Fibroblast of skin of right biceps (primary cell): ENCODE measurements at regions not wholly inside any gene's neighbourhood (a gene's known extent, or its start where the extent isn't known, plus 50 kb on each side); places are given as distances from the start of the nearest gene placed in this dataset.
"Not testable (repeated sequence)": the region's sequence is repeated elsewhere in the genome, so short reads cannot be mapped to it uniquely, and the experiment has no call there.

Experiments used
- DNase-seq: peaks from one replicate; pipeline ENCODE4 v3.0.0-alpha.2; 2013

DNA sequence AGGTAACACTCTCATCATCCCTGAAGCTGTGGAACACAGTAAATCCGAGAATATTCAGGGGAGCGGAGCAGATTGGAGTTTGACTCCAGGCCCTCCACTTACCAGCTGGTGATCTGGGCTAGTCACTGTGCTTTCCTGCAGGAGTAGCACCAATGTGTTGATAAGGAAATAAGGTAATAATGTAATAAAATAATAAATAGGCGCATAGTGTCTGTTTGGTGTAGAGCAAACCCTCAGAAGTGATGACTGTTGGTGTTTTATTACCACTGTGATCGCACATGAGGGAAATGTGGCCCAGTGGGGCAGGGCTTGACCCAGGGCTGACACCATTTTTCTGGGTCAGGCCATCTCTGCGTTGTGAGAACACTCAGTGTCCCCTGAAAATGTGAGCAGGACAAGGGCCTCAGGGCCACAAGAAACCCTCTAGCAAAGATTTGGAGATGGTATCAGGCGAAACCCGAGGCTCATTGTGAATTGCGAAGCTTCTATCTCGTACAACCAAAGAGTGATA is 563.9 kb upstream of the B3GAT1 start:
- no peak for DNase-seq

- DNase-seq, result no peak
Measured at GRCh38 chr11:134973801-134974200, 561.8 kb upstream of the B3GAT1 start.

- no peak for DNase-seq
Measured at GRCh38 chr11:134971381-134971780, 559.3 kb upstream of the B3GAT1 start.

DNA sequence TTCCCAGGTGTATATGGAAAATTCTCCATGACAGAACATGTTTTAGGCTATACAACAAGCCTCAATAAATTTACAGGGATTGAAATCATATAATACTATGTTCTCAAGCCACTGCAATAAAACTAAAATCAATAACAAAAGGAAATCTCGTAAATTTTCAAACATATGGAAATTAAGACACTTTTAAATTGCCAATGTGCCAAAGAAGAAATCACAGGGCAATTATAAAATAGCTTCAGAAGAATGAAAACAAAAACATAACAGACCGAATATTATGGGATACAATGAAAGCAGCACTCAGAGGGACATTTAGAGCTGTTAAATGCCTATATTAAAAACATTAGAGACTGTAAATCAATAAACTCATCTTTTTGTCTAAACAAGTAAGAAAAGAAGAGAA is 555.7 kb upstream of the B3GAT1 start:
- DNase-seq, result no peak

- DNase-seq, result not testable (repeated sequence)
Measured at GRCh38 chr11:134961386-134961785, 549.3 kb upstream of the B3GAT1 start.

DNA sequence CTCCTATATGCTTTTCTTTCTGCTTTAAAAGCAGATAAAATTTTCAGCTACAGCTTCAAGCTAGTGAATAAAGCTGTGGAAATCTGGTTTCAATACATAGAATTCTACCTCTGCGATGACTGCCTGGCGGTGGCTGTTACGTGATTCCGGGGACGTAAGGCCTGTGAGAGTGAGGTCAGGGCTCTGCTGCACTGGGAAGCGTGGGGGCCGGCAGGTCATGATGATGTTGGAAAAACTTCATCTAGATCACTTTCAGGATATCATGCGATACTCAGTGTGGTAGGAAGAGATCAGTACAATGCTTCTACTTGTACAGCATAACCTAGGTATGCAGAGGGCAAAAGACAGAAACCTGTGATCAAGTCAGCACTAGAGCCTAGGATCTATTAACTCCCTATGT is 546.8 kb upstream of the B3GAT1 start:
- no peak for DNase-seq

- DNase-seq, result no peak
Measured at GRCh38 chr11:134958336-134958640, 546.2 kb upstream of the B3GAT1 start.

GRCh38 chr11:134957540-134958335 is 545.7 kb upstream of the B3GAT1 start:
- DNase-seq, result no peak

GRCh38 chr11:134956450-134957210 is 544.6 kb upstream of the B3GAT1 start:
- no peak for DNase-seq

GRCh38 chr11:134955970-134956369 is 543.9 kb upstream of the B3GAT1 start:
- not testable (repeated sequence) for DNase-seq

DNA sequence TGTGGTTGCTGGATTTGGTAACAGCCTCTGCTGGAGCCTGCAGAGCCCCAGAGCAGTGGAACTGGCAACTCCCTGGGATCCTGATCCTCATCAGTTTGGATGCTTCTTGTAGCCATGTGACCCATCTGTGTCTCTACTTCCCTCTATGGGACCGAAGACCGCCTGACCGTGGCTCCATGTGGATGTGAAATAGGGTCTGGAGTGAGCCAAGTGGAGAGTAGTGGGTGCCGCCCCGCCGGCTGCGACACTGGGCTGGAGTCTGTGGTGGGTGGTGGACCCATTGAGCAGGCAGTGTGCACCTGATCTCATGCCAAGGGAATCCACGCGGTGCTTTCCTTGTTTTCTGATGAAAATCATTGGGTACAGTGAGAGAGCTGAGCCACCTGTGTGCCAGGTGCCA is 543.2 kb upstream of the B3GAT1 start:
- no peak for DNase-seq

DNA sequence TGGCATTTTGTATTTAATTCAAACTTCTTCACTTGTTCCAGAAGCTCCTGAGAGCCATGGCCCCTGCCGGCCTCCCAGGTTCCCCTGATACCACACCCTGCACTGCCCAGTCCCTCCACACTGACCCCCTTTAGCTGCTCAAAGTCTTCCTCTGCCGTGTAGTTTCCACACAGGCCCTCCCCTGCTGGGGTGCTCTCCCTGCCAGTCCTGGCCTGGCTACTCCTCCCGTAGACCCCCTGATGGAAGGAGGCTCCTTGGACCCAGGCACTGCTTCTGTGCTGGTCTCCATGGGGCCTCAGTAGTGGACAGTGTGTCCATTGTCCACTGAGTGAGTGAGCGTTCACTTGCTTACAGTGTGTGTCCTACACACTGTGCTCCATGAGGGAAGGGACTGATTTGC is 542.4 kb upstream of the B3GAT1 start:
- not testable (repeated sequence) for DNase-seq

DNA sequence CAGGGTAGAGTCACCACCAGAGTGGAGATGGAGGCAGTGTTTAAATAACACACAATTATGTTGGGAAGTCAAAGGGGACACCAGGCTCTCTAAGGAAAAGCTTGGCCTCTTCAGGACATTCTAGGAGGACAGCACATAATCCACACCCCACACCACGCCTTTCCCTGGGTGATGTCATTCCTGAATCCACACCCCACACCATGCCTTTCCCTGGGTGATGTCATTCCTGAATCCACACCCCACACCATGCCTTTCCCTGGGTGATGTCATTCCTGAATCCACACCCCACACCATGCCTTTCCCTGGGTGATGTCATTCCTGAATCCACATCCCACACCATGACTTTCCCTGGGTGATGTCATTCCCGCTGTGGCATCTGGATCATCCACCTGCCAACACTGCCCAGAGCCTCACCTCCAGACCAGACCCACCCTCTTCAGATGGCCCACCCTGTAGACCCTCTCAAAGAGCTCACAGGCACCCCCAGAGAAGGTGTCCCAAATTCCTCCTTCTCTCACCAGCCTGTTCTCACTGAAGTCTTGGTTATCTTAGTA is 541.5 kb upstream of the B3GAT1 start:
- not testable (repeated sequence) for DNase-seq

DNA sequence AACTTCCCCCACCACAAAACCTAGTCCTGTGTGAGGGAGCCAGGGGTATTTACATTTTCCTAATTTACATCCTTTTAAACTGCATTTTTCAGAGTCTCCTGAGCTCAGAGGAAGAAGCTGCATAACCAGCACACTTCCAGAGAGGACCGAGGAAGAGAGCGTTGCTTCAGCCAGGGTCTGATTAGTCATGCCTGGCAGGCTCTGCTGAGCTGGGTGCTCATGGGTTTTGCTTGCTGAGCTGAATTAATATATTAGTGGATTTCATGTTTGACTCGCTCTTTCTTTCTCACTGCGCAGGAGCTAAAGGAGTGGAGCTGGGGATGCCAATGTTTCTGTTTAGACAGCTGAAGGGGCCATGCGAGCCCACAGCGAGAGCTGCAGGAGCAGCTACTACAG is 539.3 kb upstream of the B3GAT1 start:
- peak; percentile 70 for DNase-seq

DNA sequence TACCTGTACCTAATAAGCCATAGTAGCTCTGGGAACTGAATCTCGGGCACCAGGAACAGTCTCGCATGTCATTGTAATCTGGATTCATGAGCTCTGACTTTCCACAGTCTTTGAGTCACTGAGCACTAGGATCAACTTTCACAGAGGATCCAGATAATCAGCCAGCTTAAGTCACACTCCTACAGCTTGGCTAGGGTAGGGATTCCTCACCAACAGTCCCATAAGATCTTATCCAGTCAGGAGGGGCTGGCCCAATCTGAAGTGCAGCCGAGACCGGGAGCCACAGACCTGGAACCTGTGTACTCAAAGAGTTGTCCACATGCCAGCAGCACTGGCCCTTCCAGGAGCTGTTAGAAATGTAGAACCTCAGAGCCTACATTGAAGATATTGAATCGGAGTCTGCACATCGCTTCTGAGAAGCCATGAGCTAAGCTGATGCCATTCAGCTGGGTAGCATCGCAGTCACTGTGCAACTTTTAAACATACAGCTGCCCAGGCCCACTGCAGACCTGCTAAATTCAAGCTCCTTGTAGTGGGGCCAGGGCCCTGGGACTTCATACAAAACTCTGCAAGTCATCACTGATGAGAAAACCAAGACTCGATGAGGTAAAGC is 538.8 kb upstream of the B3GAT1 start:
- peak; percentile 68 for DNase-seq

DNA sequence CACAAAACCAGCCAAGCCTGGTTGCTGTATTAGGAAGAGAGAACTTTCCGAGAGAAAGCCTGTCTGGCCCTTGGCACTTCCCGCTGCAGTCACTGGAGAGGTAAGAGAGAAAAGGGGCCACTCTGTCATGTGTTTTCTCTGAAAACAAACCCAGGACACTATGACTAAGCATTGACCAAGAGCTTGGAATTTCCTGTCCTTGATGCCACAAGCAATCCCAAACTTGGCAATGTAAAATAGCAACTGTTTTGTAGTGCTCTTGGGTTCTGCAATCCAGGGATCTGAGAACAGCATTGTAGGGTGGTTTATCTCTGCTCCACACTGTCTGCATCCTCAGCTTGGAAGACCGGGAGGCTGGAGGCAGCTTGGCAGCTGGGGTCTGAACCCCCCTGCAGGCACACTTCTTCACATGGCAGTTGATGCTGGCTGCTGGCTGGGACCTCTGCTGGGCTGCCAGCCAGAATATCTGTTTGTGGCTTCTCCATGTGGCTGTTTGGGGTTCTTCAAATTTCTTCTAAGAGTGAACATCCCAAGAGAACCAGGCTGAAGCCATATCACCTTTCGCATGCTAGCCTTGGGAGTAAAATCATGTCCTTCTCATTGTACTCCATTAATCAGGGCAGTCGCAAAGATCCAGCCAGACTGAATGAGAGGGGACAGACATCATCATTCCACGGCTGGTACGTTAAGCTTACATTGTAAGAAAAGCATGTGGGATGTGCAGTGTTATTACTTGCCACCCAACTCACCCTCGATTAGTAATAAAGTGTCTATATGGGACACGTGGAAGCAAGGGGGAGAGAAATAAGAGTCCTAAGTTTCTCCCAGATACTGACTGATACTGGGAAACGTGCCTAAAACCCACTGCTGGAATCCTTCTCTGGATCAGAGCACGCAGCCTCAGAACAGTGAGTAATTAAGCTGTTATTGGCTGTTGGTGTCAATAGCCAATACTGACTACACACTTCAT is 537.4 kb upstream of the B3GAT1 start:
- DNase-seq, result peak; percentile 86

DNA sequence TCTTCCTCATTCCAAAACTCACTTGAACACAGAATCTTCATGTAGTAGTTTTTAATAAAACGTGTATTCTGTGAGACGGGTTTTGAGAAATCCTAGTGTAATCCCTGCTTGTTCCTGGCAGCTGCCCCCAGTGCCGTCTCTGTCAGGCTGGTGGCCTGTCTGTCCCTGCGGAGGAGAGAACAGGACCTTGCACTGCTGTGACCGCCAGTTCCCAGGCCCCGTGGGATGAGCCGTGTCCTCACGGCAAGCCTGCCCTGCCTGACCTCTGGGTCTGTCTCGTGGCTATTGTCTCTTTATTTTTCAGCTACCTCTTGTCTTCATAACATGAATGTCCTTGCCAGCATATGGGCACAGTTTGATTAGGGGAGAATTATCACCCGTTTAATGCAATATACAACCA is 535.5 kb upstream of the B3GAT1 start:
- DNase-seq, result no peak

GRCh38 chr11:134945993-134946392 is 534.0 kb upstream of the B3GAT1 start:
- DNase-seq, result no peak

DNA sequence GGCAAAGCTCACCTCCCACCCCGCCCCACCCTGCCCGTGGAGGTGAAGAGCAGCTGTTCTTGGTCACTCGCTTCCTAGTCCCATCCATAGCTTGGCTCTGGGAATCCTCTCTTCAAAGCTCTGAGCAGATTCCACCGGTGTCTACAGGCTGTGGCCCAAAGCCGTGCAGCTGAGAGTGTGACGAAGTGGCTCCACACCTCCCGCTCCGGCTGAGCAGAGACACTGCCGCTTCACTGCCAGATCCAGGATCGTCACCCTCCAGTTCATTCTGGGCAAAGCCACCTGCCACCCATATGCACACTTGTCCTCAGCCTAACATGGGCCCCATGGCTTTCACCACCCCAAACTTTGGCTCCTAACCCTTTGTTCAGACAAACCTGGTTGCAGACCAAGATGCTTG is 532.9 kb upstream of the B3GAT1 start:
- no peak for DNase-seq

DNA sequence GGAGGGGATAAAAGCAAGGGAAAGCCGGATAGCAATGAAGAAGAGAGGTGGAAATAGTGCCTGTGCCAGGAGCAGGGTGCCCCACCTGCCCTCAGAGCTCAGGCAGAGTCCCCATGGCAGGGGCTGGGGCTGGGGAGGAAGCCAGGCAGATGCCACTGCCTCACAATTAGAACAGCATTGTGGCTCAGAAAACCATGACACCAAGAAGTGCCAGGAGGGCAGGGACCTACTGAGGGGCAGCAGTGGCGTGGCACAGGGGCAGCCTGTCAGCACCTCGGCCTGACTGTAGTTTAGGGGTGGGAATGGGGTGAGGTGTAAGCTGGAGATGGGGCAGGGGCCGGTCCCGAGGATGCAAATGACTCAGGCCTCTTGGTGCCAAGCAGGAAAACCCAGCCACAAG is 532.1 kb upstream of the B3GAT1 start:
- no peak for DNase-seq

- no peak for DNase-seq
Measured at GRCh38 chr11:134943544-134943943, 531.5 kb upstream of the B3GAT1 start.

GRCh38 chr11:134942681-134943080 is 530.6 kb upstream of the B3GAT1 start:
- DNase-seq, result no peak
